ENCODE measurements at regions not wholly inside any gene's neighbourhood (a gene's known extent, or its start where the extent isn't known, plus 50 kb on each side); places are given as distances from the start of the nearest gene placed in this dataset.

GRCh38 chr9:21611891-21612290 is 129.8 kb upstream of the IFNE start:
- Histone ChIP-seq H3K9ac (ENCODE audit: low read length in 3 of 3) (no peak overlapping the region), H3K27me3 (ENCODE audit: control insufficient read depth, insufficient read depth, low read length) (no peaks in the 10 kb centered on the region), H3K4me3 (ENCODE audit: low read length in 3 of 3) (no peak overlapping the region), H3K9me3 (ENCODE audit: control insufficient read depth in 2 of 3, insufficient read depth in 1 of 3, low read length in 3 of 3) (no peaks in the 10 kb centered on the region), H3K27ac (ENCODE audit: low read depth in 2 of 2, low read length in 2 of 2) (no peak overlapping the region), H3K36me3 (ENCODE audit: control insufficient read depth in 2 of 3, insufficient read depth in 3 of 3, low read length in 3 of 3) (no peaks in the 10 kb centered on the region), H3K4me1 (ENCODE audit: control insufficient read depth in 2 of 3, insufficient read depth in 2 of 3, low read depth in 1 of 3, low read length in 3 of 3) (no peaks in the 10 kb centered on the region)
- TF ChIP-seq, protein P1, sequence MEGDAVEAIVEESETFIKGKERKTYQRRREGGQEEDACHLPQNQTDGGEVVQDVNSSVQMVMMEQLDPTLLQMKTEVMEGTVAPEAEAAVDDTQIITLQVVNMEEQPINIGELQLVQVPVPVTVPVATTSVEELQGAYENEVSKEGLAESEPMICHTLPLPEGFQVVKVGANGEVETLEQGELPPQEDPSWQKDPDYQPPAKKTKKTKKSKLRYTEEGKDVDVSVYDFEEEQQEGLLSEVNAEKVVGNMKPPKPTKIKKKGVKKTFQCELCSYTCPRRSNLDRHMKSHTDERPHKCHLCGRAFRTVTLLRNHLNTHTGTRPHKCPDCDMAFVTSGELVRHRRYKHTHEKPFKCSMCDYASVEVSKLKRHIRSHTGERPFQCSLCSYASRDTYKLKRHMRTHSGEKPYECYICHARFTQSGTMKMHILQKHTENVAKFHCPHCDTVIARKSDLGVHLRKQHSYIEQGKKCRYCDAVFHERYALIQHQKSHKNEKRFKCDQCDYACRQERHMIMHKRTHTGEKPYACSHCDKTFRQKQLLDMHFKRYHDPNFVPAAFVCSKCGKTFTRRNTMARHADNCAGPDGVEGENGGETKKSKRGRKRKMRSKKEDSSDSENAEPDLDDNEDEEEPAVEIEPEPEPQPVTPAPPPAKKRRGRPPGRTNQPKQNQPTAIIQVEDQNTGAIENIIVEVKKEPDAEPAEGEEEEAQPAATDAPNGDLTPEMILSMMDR (IDR thresholded peaks at IDR 0.05; ENCODE audit: borderline replicate concordance, extremely low read depth, insufficient read depth), result no peak
- no peak for FAIRE-seq
- no peak for DNase-seq
- intact Hi-C loops (cut with DNase I), result no loop called here

- Histone ChIP-seq H3K9me3 (ENCODE audit: control insufficient read depth in 2 of 3, insufficient read depth in 1 of 3, low read length in 3 of 3) (no peaks in the 10 kb centered on the region), H3K9ac (ENCODE audit: low read length in 3 of 3) (no peak overlapping the region), H3K4me1 (ENCODE audit: control insufficient read depth in 2 of 3, insufficient read depth in 2 of 3, low read depth in 1 of 3, low read length in 3 of 3) (no peaks in the 10 kb centered on the region), H3K36me3 (ENCODE audit: control insufficient read depth in 2 of 3, insufficient read depth in 3 of 3, low read length in 3 of 3) (no peaks in the 10 kb centered on the region), H3K27ac (ENCODE audit: low read depth in 2 of 2, low read length in 2 of 2) (no peak overlapping the region), H3K27me3 (ENCODE audit: control insufficient read depth, insufficient read depth, low read length) (no peaks in the 10 kb centered on the region), H3K4me3 (ENCODE audit: low read length in 3 of 3) (no peak overlapping the region)
- TF ChIP-seq, protein P1 (IDR thresholded peaks at IDR 0.05; ENCODE audit: borderline replicate concordance, extremely low read depth, insufficient read depth), result no peak
- no peak for DNase-seq
- intact Hi-C loops (cut with DNase I), result no loop called here
- no peak for FAIRE-seq
Observed at GRCh38 chr9:21615018-21615417, 132.9 kb upstream of the IFNE start.

GRCh38 chr9:21615446-21615845 is 133.3 kb upstream of the IFNE start:
- intact Hi-C loops (cut with DNase I), result no loop called here
- DNase-seq, result no peak
- FAIRE-seq, result no peak
- H3K36me3 ChIP-seq (ENCODE audit: control insufficient read depth in 2 of 3, insufficient read depth in 3 of 3, low read length in 3 of 3), result no peaks in the 10 kb centered on the region
- no peak overlapping the region for H3K9ac ChIP-seq (ENCODE audit: low read length in 3 of 3)
- H3K27me3 ChIP-seq (ENCODE audit: control insufficient read depth, insufficient read depth, low read length), result no peaks in the 10 kb centered on the region
- H3K4me3 ChIP-seq (ENCODE audit: low read length in 3 of 3), result no peak overlapping the region
- H3K9me3 ChIP-seq (ENCODE audit: control insufficient read depth in 2 of 3, insufficient read depth in 1 of 3, low read length in 3 of 3), result no peaks in the 10 kb centered on the region
- H3K27ac ChIP-seq (ENCODE audit: low read depth in 2 of 2, low read length in 2 of 2), result no peak overlapping the region
- TF ChIP-seq, protein P1 (IDR thresholded peaks at IDR 0.05; ENCODE audit: borderline replicate concordance, extremely low read depth, insufficient read depth), result no peak
- H3K4me1 ChIP-seq (ENCODE audit: control insufficient read depth in 2 of 3, insufficient read depth in 2 of 3, low read depth in 1 of 3, low read length in 3 of 3), result no peaks in the 10 kb centered on the region

DNA sequence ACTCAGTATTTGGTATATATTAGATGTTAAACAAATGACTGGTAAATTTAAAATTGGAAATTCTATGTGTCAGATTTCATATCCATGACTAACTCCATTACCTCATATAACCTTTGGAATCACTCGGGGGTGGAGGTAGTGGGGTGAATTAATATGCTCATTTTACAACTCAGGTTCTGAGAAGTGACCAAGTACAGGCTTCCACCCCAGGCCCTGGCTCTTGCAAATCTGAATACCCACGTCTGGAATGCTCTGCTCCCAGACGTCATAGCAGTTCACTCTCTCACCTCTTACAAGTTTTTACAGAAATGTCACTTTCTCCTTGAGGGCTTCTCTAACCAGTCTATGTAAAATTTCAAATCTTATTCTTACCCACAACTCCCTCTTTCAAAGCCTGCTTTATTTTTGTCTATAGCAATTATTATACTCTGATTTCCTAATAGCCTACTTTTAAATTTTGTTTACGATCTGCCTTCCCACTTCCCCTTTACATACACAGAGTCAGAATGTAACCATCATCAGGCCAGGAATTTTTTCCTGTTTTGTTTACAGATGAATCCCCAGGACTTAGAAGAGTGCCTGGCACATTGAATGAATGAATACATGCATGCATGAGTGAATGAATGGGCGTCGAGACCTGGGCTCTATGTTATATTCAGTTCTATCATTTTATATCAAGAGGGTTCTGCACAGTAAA is 134.1 kb upstream of the IFNE start:
- DNase-seq (no peak), FAIRE-seq (no peak)
- no peaks in the 10 kb centered on the region for H3K36me3 ChIP-seq (ENCODE audit: control insufficient read depth in 2 of 3, insufficient read depth in 3 of 3, low read length in 3 of 3)
- H3K27ac ChIP-seq (ENCODE audit: low read depth in 2 of 2, low read length in 2 of 2), result no peak overlapping the region
- no peaks in the 10 kb centered on the region for H3K4me1 ChIP-seq (ENCODE audit: control insufficient read depth in 2 of 3, insufficient read depth in 2 of 3, low read depth in 1 of 3, low read length in 3 of 3)
- no peak overlapping the region for H3K9ac ChIP-seq (ENCODE audit: low read length in 3 of 3)
- no peaks in the 10 kb centered on the region for H3K9me3 ChIP-seq (ENCODE audit: control insufficient read depth in 2 of 3, insufficient read depth in 1 of 3, low read length in 3 of 3)
- no peaks in the 10 kb centered on the region for H3K27me3 ChIP-seq (ENCODE audit: control insufficient read depth, insufficient read depth, low read length)
- TF ChIP-seq, protein P1 (IDR thresholded peaks at IDR 0.05; ENCODE audit: borderline replicate concordance, extremely low read depth, insufficient read depth), result no peak
- intact Hi-C loops (cut with DNase I), result no loop called here
- no peak overlapping the region for H3K4me3 ChIP-seq (ENCODE audit: low read length in 3 of 3)

Measured in kidney (tissue), 13 donors.